ENCODE measurements at regions not wholly inside any gene's neighbourhood (a gene's known extent, or its start where the extent isn't known, plus 50 kb on each side); places are given as distances from the start of the nearest gene placed in this dataset.

GRCh38 chr5:2255915-2256690, 373.4 kb upstream of the IRX4 start:
- DNase-seq (ENCODE audit: low read depth) = no peak
- H3K27ac ChIP-seq (ENCODE audit: low read depth, low read length) = no peak overlapping the region
- FAIRE-seq = no peak
- no peaks in the 10 kb centered on the region for H4K20me1 ChIP-seq (ENCODE audit: insufficient read depth, low read length)
- H3K9ac ChIP-seq (ENCODE audit: low read length) = no peak overlapping the region
- peaks cover 33% of the 10 kb centered on the region for H3K27me3 Mint-ChIP-seq (ENCODE audit: low read depth, unreplicated experiment)
- H3K4me1 ChIP-seq (ENCODE audit: insufficient read depth, low read length) = no peaks in the 10 kb centered on the region
- no peak overlapping the region for H3K4me3 ChIP-seq (ENCODE audit: insufficient read depth, low read depth, low read length)
- no peaks in the 10 kb centered on the region for H3K9me3 Mint-ChIP-seq (ENCODE audit: unreplicated experiment)
- no peak overlapping the region for H3K4me3 Mint-ChIP-seq (ENCODE audit: unreplicated experiment)
- H3K4me1 Mint-ChIP-seq (ENCODE audit: low read depth, unreplicated experiment) = no peaks in the 10 kb centered on the region
- peaks cover 17% of the 10 kb centered on the region for H3K9me3 ChIP-seq (ENCODE audit: insufficient read depth, low read depth, low read length)
- H3K36me3 ChIP-seq (ENCODE audit: insufficient read depth, low read length) = no peaks in the 10 kb centered on the region
- no peaks in the 10 kb centered on the region for H3K79me2 ChIP-seq (ENCODE audit: insufficient read depth, low read length)
- H3K27me3 ChIP-seq (ENCODE audit: insufficient read depth, low read length) = no peaks in the 10 kb centered on the region
- TF ChIP-seq EZH2 (IDR thresholded peaks at IDR 0.05; ENCODE audit: insufficient read depth, low read length) = no peak
- no peak for TF ChIP-seq CTCF (IDR thresholded peaks at IDR 0.05; ENCODE audit: insufficient read depth, low read depth, low read length)
- no peak overlapping the region for H3K27ac Mint-ChIP-seq (ENCODE audit: unreplicated experiment)
- no peak overlapping the region for H2AFZ ChIP-seq (ENCODE audit: low read depth, low read length)
- no peak overlapping the region for H3K4me2 ChIP-seq (ENCODE audit: low read length)
- H3K36me3 Mint-ChIP-seq (ENCODE audit: low read depth, unreplicated experiment) = no peaks in the 10 kb centered on the region

DNA sequence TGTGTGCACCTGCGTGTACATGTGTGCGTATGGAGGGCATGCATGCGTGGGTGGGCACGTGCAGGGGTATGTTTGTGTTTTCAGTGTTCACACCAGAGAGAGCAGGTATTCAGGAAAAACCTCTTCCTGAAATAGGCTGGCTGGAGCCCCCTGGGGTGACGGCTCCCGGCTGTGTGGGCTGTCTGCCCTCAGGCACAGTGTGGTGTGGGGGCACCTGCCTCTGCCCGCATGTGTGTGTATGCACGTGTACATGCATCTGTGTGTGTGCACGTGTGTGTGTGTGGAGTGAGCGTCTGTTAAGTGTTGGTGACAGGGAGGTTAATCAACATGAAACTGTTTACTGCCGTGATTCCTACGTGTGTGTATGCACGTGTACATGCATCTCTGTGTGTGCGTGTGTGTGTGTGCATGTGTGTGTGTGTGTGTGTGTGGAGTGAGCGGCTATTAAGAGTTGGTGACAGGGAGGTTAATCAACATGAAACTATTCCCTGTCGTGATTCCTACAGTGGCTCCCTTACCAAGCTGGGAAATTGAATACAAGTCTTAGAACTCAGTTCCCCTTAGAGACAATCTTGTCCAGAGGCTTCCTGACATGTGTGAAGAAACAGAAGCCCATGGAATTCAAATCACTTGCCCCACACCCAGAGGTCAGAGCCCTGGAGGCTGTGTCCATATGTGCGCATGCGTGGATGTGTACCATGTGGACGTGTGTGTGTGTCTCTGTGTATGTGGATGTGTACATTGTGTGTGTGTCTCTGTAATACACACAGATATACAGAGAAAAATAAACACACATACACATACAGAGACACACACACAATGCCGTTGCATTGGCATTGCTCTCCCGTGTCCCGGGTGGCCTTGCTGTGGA, 372.4 kb upstream of the IRX4 start:
- no peaks in the 10 kb centered on the region for H3K36me3 ChIP-seq (ENCODE audit: insufficient read depth, low read length)
- H3K27ac ChIP-seq (ENCODE audit: low read depth, low read length) = no peak overlapping the region
- no peaks in the 10 kb centered on the region for H3K4me1 ChIP-seq (ENCODE audit: insufficient read depth, low read length)
- no peak overlapping the region for H3K4me3 ChIP-seq (ENCODE audit: insufficient read depth, low read depth, low read length)
- DNase-seq (ENCODE audit: low read depth) (no peak), FAIRE-seq (no peak)
- H3K27me3 ChIP-seq (ENCODE audit: insufficient read depth, low read length) = no peaks in the 10 kb centered on the region
- Mint-ChIP-seq H3K36me3 (ENCODE audit: low read depth, unreplicated experiment) (no peaks in the 10 kb centered on the region), H3K9me3 (ENCODE audit: unreplicated experiment) (no peaks in the 10 kb centered on the region), H3K27me3 (ENCODE audit: low read depth, unreplicated experiment) (peaks cover 25% of the 10 kb centered on the region), H3K27ac (ENCODE audit: unreplicated experiment) (no peak overlapping the region), H3K4me3 (ENCODE audit: unreplicated experiment) (no peak overlapping the region), H3K4me1 (ENCODE audit: low read depth, unreplicated experiment) (no peaks in the 10 kb centered on the region)
- H2AFZ ChIP-seq (ENCODE audit: low read depth, low read length) = no peak overlapping the region
- peaks cover 17% of the 10 kb centered on the region for H3K9me3 ChIP-seq (ENCODE audit: insufficient read depth, low read depth, low read length)
- H3K4me2 ChIP-seq (ENCODE audit: low read length) = no peak overlapping the region
- no peak for TF ChIP-seq CTCF (IDR thresholded peaks at IDR 0.05; ENCODE audit: insufficient read depth, low read depth, low read length)
- no peak for TF ChIP-seq EZH2 (IDR thresholded peaks at IDR 0.05; ENCODE audit: insufficient read depth, low read length)
- no peaks in the 10 kb centered on the region for H4K20me1 ChIP-seq (ENCODE audit: insufficient read depth, low read length)
- no peaks in the 10 kb centered on the region for H3K79me2 ChIP-seq (ENCODE audit: insufficient read depth, low read length)
- H3K9ac ChIP-seq (ENCODE audit: low read length) = no peak overlapping the region

All from astrocyte (in vitro differentiated cells and primary cell).